ENCODE measurements at regions not wholly inside any gene's neighbourhood (a gene's known extent, or its start where the extent isn't known, plus 50 kb on each side); places are given as distances from the start of the nearest gene placed in this dataset.
"Not testable (repeated sequence)": the region's sequence is repeated elsewhere in the genome, so short reads cannot be mapped to it uniquely, and the experiment has no call there.

- ATAC-seq (ENCODE audit: low read depth in 2 of 2) (no peak), DNase-seq (no peak)
- peaks cover 0 to 14% (median 3%) of the 10 kb centered on the region in 3 donors for H3K27me3 Mint-ChIP-seq
- no peaks in the 10 kb centered on the region for H3K36me3 Mint-ChIP-seq
- H3K4me3 Mint-ChIP-seq: no peak overlapping the region
- peaks cover 0 to 13% (median 2%) of the 10 kb centered on the region in 7 donors for H3K9me3 Mint-ChIP-seq
- no peaks in the 10 kb centered on the region for H3K4me1 Mint-ChIP-seq
- no peak overlapping the region for H3K27ac Mint-ChIP-seq
Observed at GRCh38 chrX:750263-750662, 119.7 kb downstream of the SHOX start.

- H3K4me3 Mint-ChIP-seq: no peak overlapping the region
- H3K27ac Mint-ChIP-seq: no peak overlapping the region
- H3K27me3 Mint-ChIP-seq: peaks cover 0 to 14% (median 3%) of the 10 kb centered on the region in 3 donors
Observed at GRCh38 chrX:747176-747575, 116.6 kb downstream of the SHOX start.

GRCh38 chrX:739611-740010, 109.0 kb downstream of the SHOX start:
- Mint-ChIP-seq H3K27me3 (peaks cover 0 to 6% (median 0%) of the 10 kb centered on the region in 3 donors), H3K4me3 (no peak overlapping the region), H3K27ac (no peak overlapping the region), H3K9me3 (peaks cover 11 to 30% (median 20%) of the 10 kb centered on the region in 7 donors), H3K36me3 (peaks cover 6 to 17% of the 10 kb centered on the region in 2 donors), H3K4me1 (no peaks in the 10 kb centered on the region)
- ATAC-seq (ENCODE audit: low read depth in 2 of 2) (no peak), DNase-seq (no peak)

More at GRCh38 chrX:747176-747575, 116.6 kb downstream of the SHOX start:
- Mint-ChIP-seq H3K36me3 (peaks cover 6 to 14% of the 10 kb centered on the region in 2 donors), H3K9me3 (peaks cover 4 to 26% (median 17%) of the 10 kb centered on the region in 7 donors), H3K4me1 (no peaks in the 10 kb centered on the region)
- ATAC-seq (ENCODE audit: low read depth in 2 of 2) (no peak), DNase-seq (no peak)

GRCh38 chrX:737021-737420, 106.4 kb downstream of the SHOX start:
- DNase-seq; H3K27me3 Mint-ChIP-seq; H3K27ac Mint-ChIP-seq; ATAC-seq (ENCODE audit: low read depth in 2 of 2); H3K4me3 Mint-ChIP-seq; H3K36me3 Mint-ChIP-seq; H3K4me1 Mint-ChIP-seq: not testable (repeated sequence)
- peaks cover 0 to 13% (median 8%) of the 10 kb centered on the region in 7 donors for H3K9me3 Mint-ChIP-seq

GRCh38 chrX:734362-734761, 103.8 kb downstream of the SHOX start:
- Mint-ChIP-seq H3K27ac (peak overlapping the region in 1 of 6 donors; percentile 75), H3K4me3 (no peak overlapping the region), H3K4me1 (no peaks in the 10 kb centered on the region), H3K9me3 (peaks cover 0 to 4% (median 0%) of the 10 kb centered on the region in 7 donors), H3K36me3 (no peaks in the 10 kb centered on the region), H3K27me3 (peaks cover 0 to 6% (median 0%) of the 10 kb centered on the region in 3 donors)
- DNase-seq (no peak), ATAC-seq (ENCODE audit: low read depth in 2 of 2) (no peak)

GRCh38 chrX:733961-734360, 103.4 kb downstream of the SHOX start:
- no peaks in the 10 kb centered on the region for H3K36me3 Mint-ChIP-seq
- H3K4me1 Mint-ChIP-seq: no peaks in the 10 kb centered on the region
- no peak overlapping the region for H3K27ac Mint-ChIP-seq
- H3K27me3 Mint-ChIP-seq: peaks cover 0 to 6% (median 0%) of the 10 kb centered on the region in 3 donors
- DNase-seq: no peak
- H3K9me3 Mint-ChIP-seq: peaks cover 0 to 4% (median 0%) of the 10 kb centered on the region in 7 donors
- ATAC-seq (ENCODE audit: low read depth in 2 of 2): no peak
- no peak overlapping the region for H3K4me3 Mint-ChIP-seq

- Mint-ChIP-seq H3K4me3 (no peak overlapping the region), H3K27me3 (no peaks in the 10 kb centered on the region), H3K36me3 (no peaks in the 10 kb centered on the region), H3K27ac (no peak overlapping the region), H3K9me3 (peaks cover 0 to 3% (median 0%) of the 10 kb centered on the region in 7 donors), H3K4me1 (peaks cover 0 to 4% (median 0%) of the 10 kb centered on the region in 3 donors)
- DNase-seq (no peak), ATAC-seq (ENCODE audit: low read depth in 2 of 2) (no peak)
Observed at GRCh38 chrX:729583-730409, 99.2 kb downstream of the SHOX start.

GRCh38 chrX:729101-729500, 98.5 kb downstream of the SHOX start:
- DNase-seq; H3K27ac Mint-ChIP-seq; H3K27me3 Mint-ChIP-seq; H3K4me3 Mint-ChIP-seq; H3K4me1 Mint-ChIP-seq; ATAC-seq (ENCODE audit: low read depth in 2 of 2); H3K36me3 Mint-ChIP-seq; H3K9me3 Mint-ChIP-seq: not testable (repeated sequence)

- not testable (repeated sequence) for H3K36me3 Mint-ChIP-seq; H3K27ac Mint-ChIP-seq; H3K4me3 Mint-ChIP-seq; ATAC-seq (ENCODE audit: low read depth in 2 of 2); DNase-seq; H3K4me1 Mint-ChIP-seq; H3K27me3 Mint-ChIP-seq
- H3K9me3 Mint-ChIP-seq: peaks cover 3 to 13% (median 7%) of the 10 kb centered on the region in 7 donors
Observed at GRCh38 chrX:728639-729038, 98.0 kb downstream of the SHOX start.

GRCh38 chrX:727738-728621, 97.4 kb downstream of the SHOX start:
- ATAC-seq (ENCODE audit: low read depth in 2 of 2) (no peak), DNase-seq (no peak)
- H3K27me3 Mint-ChIP-seq: no peaks in the 10 kb centered on the region
- H3K36me3 Mint-ChIP-seq: no peaks in the 10 kb centered on the region
- H3K9me3 Mint-ChIP-seq: peaks cover 5 to 14% (median 10%) of the 10 kb centered on the region in 7 donors
- H3K4me1 Mint-ChIP-seq: peaks cover 0 to 4% (median 0%) of the 10 kb centered on the region in 3 donors
- peak overlapping the region in 1 of 6 donors; percentile 34 for H3K27ac Mint-ChIP-seq
- H3K4me3 Mint-ChIP-seq: no peak overlapping the region

- peaks cover 5 to 14% (median 10%) of the 10 kb centered on the region in 7 donors for H3K9me3 Mint-ChIP-seq
- H3K27me3 Mint-ChIP-seq: no peaks in the 10 kb centered on the region
- DNase-seq: no peak
- H3K4me1 Mint-ChIP-seq: peaks cover 0 to 4% (median 0%) of the 10 kb centered on the region in 3 donors
- no peak for ATAC-seq (ENCODE audit: low read depth in 2 of 2)
- H3K36me3 Mint-ChIP-seq: no peaks in the 10 kb centered on the region
- H3K27ac Mint-ChIP-seq: no peak overlapping the region
- no peak overlapping the region for H3K4me3 Mint-ChIP-seq
Observed at GRCh38 chrX:725971-726370, 95.4 kb downstream of the SHOX start.

GRCh38 chrX:724256-724655, 93.7 kb downstream of the SHOX start:
- Mint-ChIP-seq H3K9me3 (peaks cover 5 to 14% (median 10%) of the 10 kb centered on the region in 7 donors), H3K4me3 (no peak overlapping the region), H3K27ac (no peak overlapping the region), H3K27me3 (no peaks in the 10 kb centered on the region), H3K36me3 (no peaks in the 10 kb centered on the region), H3K4me1 (peaks cover 0 to 4% (median 0%) of the 10 kb centered on the region in 3 donors)
- DNase-seq (no peak), ATAC-seq (ENCODE audit: low read depth in 2 of 2) (no peak)

- H3K4me3 Mint-ChIP-seq: no peak overlapping the region
- no peaks in the 10 kb centered on the region for H3K36me3 Mint-ChIP-seq
- peaks cover 0 to 4% (median 0%) of the 10 kb centered on the region in 3 donors for H3K4me1 Mint-ChIP-seq
- H3K27me3 Mint-ChIP-seq: no peaks in the 10 kb centered on the region
- no peak overlapping the region for H3K27ac Mint-ChIP-seq
- DNase-seq: no peak
- peaks cover 5 to 14% (median 10%) of the 10 kb centered on the region in 7 donors for H3K9me3 Mint-ChIP-seq
- ATAC-seq (ENCODE audit: low read depth in 2 of 2): no peak
Observed at GRCh38 chrX:723781-724180, 93.2 kb downstream of the SHOX start.

Measured in naive B cell (primary cell).